Dendritic cell treated with granulocyte-macrophage colony-stimulating factor and Interleukin-4, amounts not matched to agents 40 ng/mL and 50 ng/mL, for 4 days (primary cell): ENCODE measurements at regions not wholly inside any gene's neighbourhood (a gene's known extent, or its start where the extent isn't known, plus 50 kb on each side); places are given as distances from the start of the nearest gene placed in this dataset.

Experiments
- H3K27ac Mint-ChIP-seq: one replicate; pipeline ENCODE4 v1.8.0; 2022; ENCODE audit warnings: mild to moderate bottlenecking, mixed read lengths
- H3K27me3 Mint-ChIP-seq: one replicate; pipeline ENCODE4 v1.8.0; 2022; ENCODE audit warnings: mild to moderate bottlenecking, mixed read lengths
- H3K36me3 Mint-ChIP-seq: one replicate; pipeline ENCODE4 v1.8.0; 2022; ENCODE audit warnings: low read depth, mixed read lengths
- H3K4me1 Mint-ChIP-seq: one replicate; pipeline ENCODE4 v1.8.0; 2022; ENCODE audit warnings: low read depth, mixed read lengths
- H3K4me3 Mint-ChIP-seq: one replicate; pipeline ENCODE4 v1.8.0; 2022; ENCODE audit warnings: mild to moderate bottlenecking, moderate library complexity, mixed read lengths
- H3K9me3 Mint-ChIP-seq: one replicate; pipeline ENCODE4 v1.8.0; 2022; ENCODE audit warnings: mixed read lengths
- intact Hi-C: fragments of 100-400 bp; cut with micrococcal nuclease; formaldehyde crosslinking; loops from one replicate; pipeline ENCODE4 v1.15.0; 2022

- no peaks in the 10 kb centered on the region for H3K27me3 Mint-ChIP-seq
- H3K4me3 Mint-ChIP-seq: no peak overlapping the region
Observed at GRCh38 chr6:156182356-156182755, 594.8 kb upstream of the ARID1B start.

GRCh38 chr6:156181506-156181905 is 595.7 kb upstream of the ARID1B start:
- H3K36me3 Mint-ChIP-seq: no peaks in the 10 kb centered on the region
- no peak overlapping the region for H3K4me3 Mint-ChIP-seq
- peaks cover 8% of the 10 kb centered on the region for H3K9me3 Mint-ChIP-seq
- H3K4me1 Mint-ChIP-seq: no peaks in the 10 kb centered on the region
- intact Hi-C loops: no loop called here
- no peak overlapping the region for H3K27ac Mint-ChIP-seq
- no peaks in the 10 kb centered on the region for H3K27me3 Mint-ChIP-seq

More at GRCh38 chr6:156182356-156182755, 594.8 kb upstream of the ARID1B start:
- peaks cover 8% of the 10 kb centered on the region for H3K9me3 Mint-ChIP-seq
- H3K27ac Mint-ChIP-seq: no peak overlapping the region
- H3K36me3 Mint-ChIP-seq: no peaks in the 10 kb centered on the region
- H3K4me1 Mint-ChIP-seq: no peaks in the 10 kb centered on the region
- intact Hi-C loops: no loop called here

DNA sequence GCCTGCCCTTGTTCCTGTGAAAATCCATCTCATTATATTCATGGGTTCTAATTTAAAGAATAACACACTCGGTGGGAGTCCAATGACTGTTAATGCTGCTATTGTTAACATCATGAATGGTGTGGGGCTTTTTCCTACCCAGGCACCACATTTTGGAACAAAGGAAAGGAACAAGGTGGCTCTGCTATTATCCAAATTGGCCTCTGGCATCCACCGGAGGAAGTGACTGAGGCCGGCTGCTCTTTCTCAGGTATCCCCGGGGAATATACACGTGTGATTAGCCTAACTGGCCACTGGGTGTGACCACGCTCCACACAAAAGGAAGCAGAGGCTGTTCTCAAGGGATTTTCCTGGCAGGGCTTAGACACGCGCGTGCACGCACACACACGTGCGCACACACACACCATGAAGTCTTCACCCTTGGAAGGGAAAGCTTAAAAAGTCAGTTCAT is 601.2 kb upstream of the ARID1B start:
- Mint-ChIP-seq H3K9me3 (peaks cover 8% of the 10 kb centered on the region), H3K4me3 (no peak overlapping the region), H3K36me3 (no peaks in the 10 kb centered on the region), H3K27me3 (no peaks in the 10 kb centered on the region), H3K4me1 (no peaks in the 10 kb centered on the region), H3K27ac (no peak overlapping the region)
- intact Hi-C loops: no loop called here

DNA sequence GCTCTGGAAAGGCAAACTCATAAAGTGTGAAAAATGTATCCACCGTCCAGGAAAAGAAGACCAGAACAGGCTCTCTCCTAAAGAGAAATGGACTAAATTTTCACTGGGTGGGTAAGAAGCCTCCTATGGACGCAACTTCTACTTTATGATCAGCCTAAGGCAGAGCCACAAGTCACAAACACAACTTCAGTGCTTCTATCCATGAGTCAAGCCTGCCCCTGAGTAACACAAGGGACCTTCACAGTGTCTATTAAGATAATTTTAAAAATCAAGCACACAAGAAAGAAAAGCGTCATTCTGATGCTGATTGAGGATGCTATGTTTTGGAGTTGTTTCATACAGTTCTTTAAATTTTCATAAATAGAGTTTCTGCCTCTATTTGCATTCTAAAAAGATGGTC is 601.7 kb upstream of the ARID1B start:
- intact Hi-C loops: no loop called here
- Mint-ChIP-seq H3K4me1 (no peaks in the 10 kb centered on the region), H3K36me3 (no peaks in the 10 kb centered on the region), H3K9me3 (peaks cover 8% of the 10 kb centered on the region), H3K27ac (no peak overlapping the region), H3K4me3 (no peak overlapping the region), H3K27me3 (no peaks in the 10 kb centered on the region)

DNA sequence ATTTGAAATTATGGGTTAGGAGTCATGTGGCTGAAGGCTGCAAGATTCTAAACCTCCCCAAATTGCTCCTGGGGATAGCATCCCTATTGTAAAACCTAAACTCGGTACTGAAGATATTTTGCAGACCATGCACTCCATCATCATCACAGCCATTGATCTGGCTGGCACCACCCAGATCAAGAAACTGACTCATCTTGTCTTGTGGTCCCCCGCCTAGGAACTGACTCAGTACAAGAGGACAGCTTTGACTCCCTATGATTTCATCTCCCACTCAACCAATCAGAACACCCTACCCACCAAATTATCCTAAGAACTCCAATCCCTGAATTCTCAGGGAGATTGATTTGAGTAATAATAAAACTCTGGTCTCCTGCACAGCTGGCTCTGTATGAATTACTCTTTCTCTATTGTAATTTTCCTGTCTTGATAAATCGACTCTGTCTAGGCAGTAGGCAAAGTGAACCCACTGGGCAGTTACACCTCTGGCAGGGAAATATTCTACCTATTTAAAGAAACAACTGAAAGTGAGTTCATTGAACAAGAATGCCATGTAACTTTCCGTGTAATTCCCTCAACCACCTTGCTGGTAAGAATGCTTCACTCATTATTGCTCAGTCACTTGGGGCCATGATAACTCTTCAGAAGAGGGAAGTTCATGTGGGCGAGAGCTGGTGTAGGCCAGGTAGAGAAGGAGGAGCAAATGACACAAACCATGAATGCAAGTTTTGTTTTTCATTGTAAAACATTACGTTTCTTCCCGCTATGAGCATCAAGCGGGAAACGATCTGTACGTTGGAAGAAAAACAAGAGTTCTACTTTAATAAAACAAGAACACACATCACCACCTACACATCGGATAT is 602.9 kb upstream of the ARID1B start:
- no peaks in the 10 kb centered on the region for H3K4me1 Mint-ChIP-seq
- H3K9me3 Mint-ChIP-seq: peaks cover 8% of the 10 kb centered on the region
- no peaks in the 10 kb centered on the region for H3K27me3 Mint-ChIP-seq
- no peak overlapping the region for H3K4me3 Mint-ChIP-seq
- no peaks in the 10 kb centered on the region for H3K36me3 Mint-ChIP-seq
- intact Hi-C loops: no loop called here
- H3K27ac Mint-ChIP-seq: no peak overlapping the region

GRCh38 chr6:156169371-156169770 is 607.8 kb upstream of the ARID1B start:
- Mint-ChIP-seq H3K27ac (no peak overlapping the region), H3K36me3 (no peaks in the 10 kb centered on the region), H3K4me3 (no peak overlapping the region), H3K4me1 (peaks cover 11% of the 10 kb centered on the region), H3K9me3 (no peaks in the 10 kb centered on the region), H3K27me3 (no peaks in the 10 kb centered on the region)
- intact Hi-C loops: no loop called here

DNA sequence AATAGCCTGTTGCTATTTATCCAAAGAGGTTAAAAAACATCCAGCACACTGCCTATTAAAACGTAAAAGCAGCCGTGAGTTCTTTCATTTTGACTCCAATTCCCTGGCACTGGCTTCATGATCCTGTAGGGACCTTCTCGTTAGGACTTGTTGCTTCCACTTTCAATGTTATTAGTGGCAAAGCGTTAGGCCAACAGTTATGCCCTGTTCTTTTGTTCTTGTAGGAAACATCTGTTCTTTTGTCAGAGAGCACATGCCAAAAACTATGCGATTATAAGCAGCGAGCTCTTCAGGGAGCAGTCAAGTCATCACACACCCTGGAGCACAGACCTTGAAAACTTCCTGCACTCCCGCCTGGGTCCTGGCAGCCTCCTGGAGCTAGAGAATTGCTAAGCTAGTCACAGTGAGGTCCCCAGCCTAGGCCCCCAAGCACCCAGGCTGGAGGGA is 609.5 kb upstream of the ARID1B start:
- H3K4me1 Mint-ChIP-seq: peaks cover 11% of the 10 kb centered on the region
- intact Hi-C loops: no loop called here
- H3K36me3 Mint-ChIP-seq: no peaks in the 10 kb centered on the region
- no peaks in the 10 kb centered on the region for H3K9me3 Mint-ChIP-seq
- H3K4me3 Mint-ChIP-seq: no peak overlapping the region
- no peak overlapping the region for H3K27ac Mint-ChIP-seq
- no peaks in the 10 kb centered on the region for H3K27me3 Mint-ChIP-seq

- Mint-ChIP-seq H3K27me3 (no peaks in the 10 kb centered on the region), H3K27ac (no peak overlapping the region), H3K4me1 (peaks cover 11% of the 10 kb centered on the region), H3K36me3 (no peaks in the 10 kb centered on the region), H3K9me3 (no peaks in the 10 kb centered on the region), H3K4me3 (no peak overlapping the region)
- intact Hi-C loops: no loop called here
Observed at GRCh38 chr6:156167016-156167624, 610.1 kb upstream of the ARID1B start.

GRCh38 chr6:156166093-156166492 is 611.1 kb upstream of the ARID1B start:
- no peaks in the 10 kb centered on the region for H3K27me3 Mint-ChIP-seq
- intact Hi-C loops: no loop called here
- H3K27ac Mint-ChIP-seq: no peak overlapping the region
- H3K9me3 Mint-ChIP-seq: no peaks in the 10 kb centered on the region
- no peaks in the 10 kb centered on the region for H3K36me3 Mint-ChIP-seq
- H3K4me1 Mint-ChIP-seq: peaks cover 16% of the 10 kb centered on the region
- H3K4me3 Mint-ChIP-seq: no peak overlapping the region

DNA sequence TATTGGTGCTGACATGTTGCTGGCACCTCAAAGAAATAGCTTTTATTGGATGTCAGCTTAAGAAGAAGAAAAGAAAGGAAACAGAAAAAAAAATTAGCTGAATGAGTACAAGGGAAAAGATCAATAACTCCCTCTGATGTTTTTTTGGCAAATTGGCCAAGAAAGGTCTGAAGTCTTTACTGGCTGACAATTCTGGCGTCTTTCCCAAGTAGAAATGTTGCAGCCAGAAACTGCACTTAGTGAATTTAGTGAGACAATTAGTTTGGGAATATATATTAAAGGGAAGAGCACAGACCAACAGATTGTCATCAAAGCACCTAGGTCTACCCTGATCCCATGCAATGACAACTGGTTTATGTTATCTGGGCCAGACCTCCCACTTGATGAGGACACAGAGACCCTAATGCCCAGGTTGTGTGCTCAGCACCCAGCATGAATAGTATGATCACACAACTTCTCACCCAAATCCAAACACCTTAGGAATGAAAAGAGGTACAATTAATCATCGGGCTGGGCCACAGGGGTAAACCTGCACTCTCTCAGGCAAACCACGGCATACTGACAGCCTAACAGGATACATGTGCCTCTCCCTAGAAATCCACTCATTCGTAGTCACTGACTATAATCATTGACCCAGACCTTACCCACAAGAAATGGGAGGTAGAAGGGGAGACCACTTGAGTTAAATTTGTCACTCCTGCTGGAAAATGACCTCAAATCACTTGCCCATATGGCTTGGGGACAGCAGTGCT is 612.3 kb upstream of the ARID1B start:
- no peak overlapping the region for H3K4me3 Mint-ChIP-seq
- intact Hi-C loops: no loop called here
- H3K9me3 Mint-ChIP-seq: no peaks in the 10 kb centered on the region
- peaks cover 16% of the 10 kb centered on the region for H3K4me1 Mint-ChIP-seq
- H3K27me3 Mint-ChIP-seq: no peaks in the 10 kb centered on the region
- no peak overlapping the region for H3K27ac Mint-ChIP-seq
- H3K36me3 Mint-ChIP-seq: no peaks in the 10 kb centered on the region

GRCh38 chr6:156163311-156163710 is 613.9 kb upstream of the ARID1B start:
- H3K4me3 Mint-ChIP-seq: no peak overlapping the region
- intact Hi-C loops: no loop called here

GRCh38 chr6:156161471-156161870 is 615.7 kb upstream of the ARID1B start:
- intact Hi-C loops: no loop called here
- Mint-ChIP-seq H3K27ac (no peak overlapping the region), H3K36me3 (no peaks in the 10 kb centered on the region), H3K9me3 (no peaks in the 10 kb centered on the region), H3K4me3 (no peak overlapping the region), H3K27me3 (no peaks in the 10 kb centered on the region), H3K4me1 (peaks cover 10% of the 10 kb centered on the region)

More at GRCh38 chr6:156163311-156163710, 613.9 kb upstream of the ARID1B start:
- no peak overlapping the region for H3K27ac Mint-ChIP-seq
- H3K27me3 Mint-ChIP-seq: no peaks in the 10 kb centered on the region
- H3K36me3 Mint-ChIP-seq: no peaks in the 10 kb centered on the region
- H3K9me3 Mint-ChIP-seq: no peaks in the 10 kb centered on the region
- peaks cover 16% of the 10 kb centered on the region for H3K4me1 Mint-ChIP-seq

DNA sequence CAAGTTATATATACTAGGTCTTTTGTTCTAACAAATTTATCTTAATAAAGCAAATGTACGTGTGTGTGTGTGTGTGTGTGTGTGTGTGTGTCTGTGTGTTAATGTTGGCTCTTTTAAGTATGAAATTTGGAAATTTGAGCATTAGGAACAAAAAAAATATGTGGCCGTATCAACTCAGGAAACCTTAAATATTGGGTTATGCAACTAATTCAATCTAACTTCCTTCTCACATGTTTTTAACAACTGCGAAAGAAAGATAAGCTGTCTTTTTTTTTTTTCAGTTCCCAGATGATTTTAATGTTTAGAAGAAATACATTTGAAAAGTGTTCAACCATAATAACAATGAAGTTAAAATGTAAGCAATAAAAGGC is 616.4 kb upstream of the ARID1B start:
- Mint-ChIP-seq H3K27me3 (no peaks in the 10 kb centered on the region), H3K4me3 (no peak overlapping the region), H3K9me3 (no peaks in the 10 kb centered on the region), H3K27ac (no peak overlapping the region), H3K36me3 (no peaks in the 10 kb centered on the region), H3K4me1 (peaks cover 10% of the 10 kb centered on the region)
- intact Hi-C loops: no loop called here
